ENCODE measurements at regions not wholly inside any gene's neighbourhood (a gene's known extent, or its start where the extent isn't known, plus 50 kb on each side); places are given as distances from the start of the nearest gene placed in this dataset.

DNA sequence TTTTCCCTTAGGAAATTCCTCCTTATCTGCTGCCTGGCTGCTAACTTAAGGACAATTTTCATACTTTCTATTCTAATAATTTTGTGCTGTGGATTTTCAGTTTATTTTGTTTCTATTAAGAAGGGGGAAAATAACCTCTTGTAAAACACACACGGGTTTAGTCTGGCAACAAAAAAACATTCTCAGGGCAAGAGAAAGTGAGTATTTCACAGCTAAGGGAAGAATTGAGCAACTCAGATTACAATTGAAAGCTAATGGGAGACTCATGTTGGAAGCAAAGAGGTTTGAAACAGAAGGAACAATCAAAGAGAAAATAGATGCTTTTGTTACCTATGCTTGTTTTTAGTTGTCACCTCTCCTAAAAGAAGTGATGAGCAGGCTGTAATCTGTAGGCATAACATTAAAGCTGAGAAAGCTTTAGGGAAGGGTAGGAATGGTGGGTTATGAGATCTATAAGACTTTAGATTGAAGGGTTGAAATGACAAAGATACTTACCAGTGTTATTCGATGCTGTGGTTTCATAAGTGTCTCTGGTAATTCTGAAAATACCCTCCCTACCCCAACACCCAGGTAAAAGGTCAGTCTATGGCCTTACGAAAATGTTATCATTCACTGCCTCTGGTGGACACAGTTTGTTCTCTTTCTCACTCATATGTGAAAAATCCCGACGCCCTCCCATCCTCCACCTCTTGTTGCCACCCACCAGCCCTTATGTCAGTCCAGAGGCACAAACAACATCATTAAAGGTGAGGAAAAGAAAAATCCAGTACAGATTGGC, 510.9 kb downstream of the TXNL1 start:
- Histone ChIP-seq H3K4me1 (ENCODE audit: insufficient read depth, low read length) (no peaks in the 10 kb centered on the region), H3K9me3 (ENCODE audit: insufficient read depth, low read length, severe bottlenecking) (no peaks in the 10 kb centered on the region), H3K27ac (ENCODE audit: low read length) (no peak overlapping the region), H3K79me2 (ENCODE audit: insufficient read depth, low read length) (no peaks in the 10 kb centered on the region), H3K27me3 (ENCODE audit: insufficient read depth, low read length, poor library complexity) (no peaks in the 10 kb centered on the region), H3K4me3 (ENCODE audit: low read depth in 1 of 2, low read length in 2 of 2) (no peak overlapping the region), H3K9ac (ENCODE audit: low read depth, low read length) (no peak overlapping the region), H3K4me2 (ENCODE audit: insufficient read depth, low read length) (no peak overlapping the region), H2AFZ (ENCODE audit: low read depth, low read length) (no peak overlapping the region), H3K36me3 (ENCODE audit: insufficient read depth, low read length) (no peaks in the 10 kb centered on the region), H4K20me1 (ENCODE audit: insufficient read depth, low read length) (no peaks in the 10 kb centered on the region)
- DNase-seq = no peak
- no peak for TF ChIP-seq EZH2 (IDR thresholded peaks at IDR 0.05; ENCODE audit: borderline replicate concordance, low read depth, low read length, severe bottlenecking)
- TF ChIP-seq, protein P1, sequence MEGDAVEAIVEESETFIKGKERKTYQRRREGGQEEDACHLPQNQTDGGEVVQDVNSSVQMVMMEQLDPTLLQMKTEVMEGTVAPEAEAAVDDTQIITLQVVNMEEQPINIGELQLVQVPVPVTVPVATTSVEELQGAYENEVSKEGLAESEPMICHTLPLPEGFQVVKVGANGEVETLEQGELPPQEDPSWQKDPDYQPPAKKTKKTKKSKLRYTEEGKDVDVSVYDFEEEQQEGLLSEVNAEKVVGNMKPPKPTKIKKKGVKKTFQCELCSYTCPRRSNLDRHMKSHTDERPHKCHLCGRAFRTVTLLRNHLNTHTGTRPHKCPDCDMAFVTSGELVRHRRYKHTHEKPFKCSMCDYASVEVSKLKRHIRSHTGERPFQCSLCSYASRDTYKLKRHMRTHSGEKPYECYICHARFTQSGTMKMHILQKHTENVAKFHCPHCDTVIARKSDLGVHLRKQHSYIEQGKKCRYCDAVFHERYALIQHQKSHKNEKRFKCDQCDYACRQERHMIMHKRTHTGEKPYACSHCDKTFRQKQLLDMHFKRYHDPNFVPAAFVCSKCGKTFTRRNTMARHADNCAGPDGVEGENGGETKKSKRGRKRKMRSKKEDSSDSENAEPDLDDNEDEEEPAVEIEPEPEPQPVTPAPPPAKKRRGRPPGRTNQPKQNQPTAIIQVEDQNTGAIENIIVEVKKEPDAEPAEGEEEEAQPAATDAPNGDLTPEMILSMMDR (IDR thresholded peaks at IDR 0.05; ENCODE audit: borderline replicate concordance, extremely low read depth, low read length, poor library complexity, severe bottlenecking) = no peak
- ATAC-seq (ENCODE audit: insufficient read depth, low read depth) = no peak

DNA sequence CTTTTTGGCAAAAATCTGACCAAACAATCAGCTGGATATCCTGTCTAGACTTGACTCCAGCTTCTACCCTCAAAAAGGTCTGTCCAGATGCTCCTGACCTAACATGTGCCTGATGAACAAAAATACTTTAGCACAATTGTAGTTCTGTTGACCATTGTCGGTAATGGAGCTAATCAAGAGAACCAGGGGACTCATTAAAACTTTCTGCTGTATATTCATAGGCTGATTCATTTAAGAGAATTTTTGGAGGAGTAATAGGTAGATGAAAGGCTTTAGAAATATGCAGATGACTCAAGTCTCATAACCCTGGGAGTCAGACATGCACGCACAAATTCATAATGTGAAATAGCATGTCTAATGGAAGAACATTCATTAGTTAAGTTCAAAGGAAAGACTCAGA, 514.2 kb downstream of the TXNL1 start:
- H3K9me3 ChIP-seq (ENCODE audit: insufficient read depth, low read length, severe bottlenecking) = no peaks in the 10 kb centered on the region
- H3K4me3 ChIP-seq (ENCODE audit: low read depth in 1 of 2, low read length in 2 of 2) = no peak overlapping the region
- H3K27ac ChIP-seq (ENCODE audit: low read length) = no peak overlapping the region
- no peaks in the 10 kb centered on the region for H3K79me2 ChIP-seq (ENCODE audit: insufficient read depth, low read length)
- no peaks in the 10 kb centered on the region for H3K4me1 ChIP-seq (ENCODE audit: insufficient read depth, low read length)
- TF ChIP-seq EZH2 (IDR thresholded peaks at IDR 0.05; ENCODE audit: borderline replicate concordance, low read depth, low read length, severe bottlenecking) = no peak
- TF ChIP-seq, protein P1 (IDR thresholded peaks at IDR 0.05; ENCODE audit: borderline replicate concordance, extremely low read depth, low read length, poor library complexity, severe bottlenecking) = no peak
- no peaks in the 10 kb centered on the region for H3K27me3 ChIP-seq (ENCODE audit: insufficient read depth, low read length, poor library complexity)
- no peak for ATAC-seq (ENCODE audit: insufficient read depth, low read depth)
- DNase-seq = no peak
- H2AFZ ChIP-seq (ENCODE audit: low read depth, low read length) = no peak overlapping the region
- no peak overlapping the region for H3K4me2 ChIP-seq (ENCODE audit: insufficient read depth, low read length)
- no peak overlapping the region for H3K9ac ChIP-seq (ENCODE audit: low read depth, low read length)
- H3K36me3 ChIP-seq (ENCODE audit: insufficient read depth, low read length) = no peaks in the 10 kb centered on the region
- no peaks in the 10 kb centered on the region for H4K20me1 ChIP-seq (ENCODE audit: insufficient read depth, low read length)

DNA sequence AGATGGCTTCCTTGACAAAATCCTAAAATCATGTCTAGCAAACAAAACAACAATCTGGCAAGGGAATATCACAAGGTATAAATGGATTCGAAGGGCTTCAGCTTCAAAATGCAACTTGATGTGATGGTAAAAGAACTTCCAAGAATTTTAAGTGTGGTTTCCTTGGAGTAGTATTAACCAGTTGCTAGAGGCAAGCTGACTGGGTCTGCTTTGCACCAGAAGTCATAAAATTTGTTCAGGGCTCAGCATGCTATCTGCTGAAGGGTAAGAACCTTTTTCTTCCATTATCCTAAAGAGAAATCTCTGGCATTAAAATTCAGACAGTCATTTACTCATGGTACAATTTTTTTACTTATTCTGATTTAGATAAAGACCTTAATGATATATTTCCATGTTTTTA, 516.7 kb downstream of the TXNL1 start:
- no peaks in the 10 kb centered on the region for H3K27me3 ChIP-seq (ENCODE audit: insufficient read depth, low read length, poor library complexity)
- H3K4me2 ChIP-seq (ENCODE audit: insufficient read depth, low read length) = no peak overlapping the region
- no peak overlapping the region for H3K27ac ChIP-seq (ENCODE audit: low read length)
- H3K36me3 ChIP-seq (ENCODE audit: insufficient read depth, low read length) = no peaks in the 10 kb centered on the region
- no peak overlapping the region for H3K4me3 ChIP-seq (ENCODE audit: low read depth in 1 of 2, low read length in 2 of 2)
- no peaks in the 10 kb centered on the region for H3K9me3 ChIP-seq (ENCODE audit: insufficient read depth, low read length, severe bottlenecking)
- no peak for TF ChIP-seq EZH2 (IDR thresholded peaks at IDR 0.05; ENCODE audit: borderline replicate concordance, low read depth, low read length, severe bottlenecking)
- TF ChIP-seq, protein P1 (IDR thresholded peaks at IDR 0.05; ENCODE audit: borderline replicate concordance, extremely low read depth, low read length, poor library complexity, severe bottlenecking) = no peak
- H3K4me1 ChIP-seq (ENCODE audit: insufficient read depth, low read length) = no peaks in the 10 kb centered on the region
- DNase-seq (no peak), ATAC-seq (ENCODE audit: insufficient read depth, low read depth) (no peak)
- no peak overlapping the region for H3K9ac ChIP-seq (ENCODE audit: low read depth, low read length)
- no peak overlapping the region for H2AFZ ChIP-seq (ENCODE audit: low read depth, low read length)
- no peaks in the 10 kb centered on the region for H3K79me2 ChIP-seq (ENCODE audit: insufficient read depth, low read length)
- no peaks in the 10 kb centered on the region for H4K20me1 ChIP-seq (ENCODE audit: insufficient read depth, low read length)
